Prostate gland (tissue), 2 donors: ENCODE measurements at regions not wholly inside any gene's neighbourhood (a gene's known extent, or its start where the extent isn't known, plus 50 kb on each side); places are given as distances from the start of the nearest gene placed in this dataset.

Experiments used
- CTCF ChIP-seq, 4 experiments: fragments of 200-600 bp in 2 of 4; fragments of 450-650 bp in 2 of 4; sonication (generic) in 2 of 4; IDR thresholded peaks; 1 replicate in 3 of 4; 2 replicates in 1 of 4; pipeline ENCODE4 v1.5.1; 2016 to 2019; ENCODE audit warnings: antibody characterized with exemption in 4 of 4, mild to moderate bottlenecking in 2 of 4, moderate library complexity in 2 of 4
- POLR2A ChIP-seq: fragments of 450-650 bp; IDR thresholded peaks from one replicate; pipeline ENCODE4 v1.6.1; 2016; ENCODE audit warnings: antibody characterized with exemption, mild to moderate bottlenecking
- POLR2AphosphoS5 ChIP-seq: sonication (generic); formaldehyde crosslinking; IDR thresholded peaks from one replicate; pipeline ENCODE4 v1.6.1; 2017; ENCODE audit warnings: antibody characterized with exemption

GRCh38 chr4:127357765-127358164, 275.0 kb upstream of the INTU start:
- TF ChIP-seq POLR2A: no peak
- no peak for TF ChIP-seq CTCF (IDR thresholded peaks at IDR 0.05)
- TF ChIP-seq POLR2AphosphoS5: no peak
